SK-MEL-5 (cell line): ENCODE measurements at regions not wholly inside any gene's neighbourhood (a gene's known extent, or its start where the extent isn't known, plus 50 kb on each side); places are given as distances from the start of the nearest gene placed in this dataset.
A peak's percentile ranks its signal among the peaks of the same experiment; 100 is the strongest.
"Not testable (repeated sequence)": the region's sequence is repeated elsewhere in the genome, so short reads cannot be mapped to it uniquely, and the experiment has no call there.

Experiments used
- DNase-seq: peaks from one replicate; pipeline ENCODE4 v3.0.0-alpha.2; 2016; ENCODE audit warnings: low read depth, low spot score
- in situ Hi-C: cut with HindIII; loops from 2 replicates; pipeline ENCODE4 v1.10.0; 2016; ENCODE audit warnings: low sequenced_read_pairs, high pct_unique_total_duplicates, low pct_unique_long_range_greater_than_20kb

GRCh38 chr10:121368347-121369025 lies 229.8 kb downstream of the FGFR2 start:
- in situ Hi-C loops, result no loop called here
- no peak for DNase-seq

- in situ Hi-C loops, result no loop called here
- no peak for DNase-seq
These were observed 228.6 kb downstream of the FGFR2 start for GRCh38 chr10:121369616-121370015.

GRCh38 chr10:121371836-121372235 lies 226.4 kb downstream of the FGFR2 start:
- DNase-seq, result no peak
- in situ Hi-C loops, result no loop called here

- no peak for DNase-seq
- in situ Hi-C loops, result no loop called here
These were observed 224.8 kb downstream of the FGFR2 start for GRCh38 chr10:121373411-121373810.

- in situ Hi-C loops, result no loop called here
- no peak for DNase-seq
These were observed 224.1 kb downstream of the FGFR2 start for GRCh38 chr10:121374121-121374520.

GRCh38 chr10:121375172-121375571 lies 223.1 kb downstream of the FGFR2 start:
- no peak for DNase-seq
- in situ Hi-C loops, result no loop called here

- no peak for DNase-seq
- in situ Hi-C loops, result no loop called here
These were observed 219.9 kb downstream of the FGFR2 start for GRCh38 chr10:121378251-121378801.

- in situ Hi-C loops, result no loop called here
- no peak for DNase-seq
These were observed 219.2 kb downstream of the FGFR2 start for GRCh38 chr10:121379013-121379412.

- no peak for DNase-seq
- in situ Hi-C loops, result no loop called here
These were observed 218.0 kb downstream of the FGFR2 start for GRCh38 chr10:121380211-121380610.

- in situ Hi-C loops, DNase-seq: not testable (repeated sequence)
These were observed 216.2 kb downstream of the FGFR2 start for GRCh38 chr10:121382029-121382520.

GRCh38 chr10:121385136-121385535 lies 213.1 kb downstream of the FGFR2 start:
- in situ Hi-C loops, result no loop called here
- no peak for DNase-seq

GRCh38 chr10:121392657-121393056 lies 205.6 kb downstream of the FGFR2 start:
- in situ Hi-C loops, result no loop called here
- no peak for DNase-seq

- in situ Hi-C loops, result no loop called here
- DNase-seq, result no peak
These were observed 204.7 kb downstream of the FGFR2 start for GRCh38 chr10:121393522-121393921.

GRCh38 chr10:121400507-121400906 lies 197.7 kb downstream of the FGFR2 start:
- in situ Hi-C loops, result not testable (repeated sequence)

GRCh38 chr10:121403527-121403926 lies 194.7 kb downstream of the FGFR2 start:
- DNase-seq, result no peak
- in situ Hi-C loops, result no loop called here

More at GRCh38 chr10:121400507-121400906, 197.7 kb downstream of the FGFR2 start:
- DNase-seq, result not testable (repeated sequence)

GRCh38 chr10:121404611-121405010 lies 193.6 kb downstream of the FGFR2 start:
- in situ Hi-C loops, result no loop called here
- DNase-seq, result no peak

- DNase-seq, result peak; percentile 74
- in situ Hi-C loops, result no loop called here
These were observed 193.1 kb downstream of the FGFR2 start for GRCh38 chr10:121405096-121405495.

GRCh38 chr10:121405549-121405948 lies 192.7 kb downstream of the FGFR2 start:
- in situ Hi-C loops, result no loop called here

GRCh38 chr10:121405953-121406352 lies 192.3 kb downstream of the FGFR2 start:
- in situ Hi-C loops, result no loop called here
- DNase-seq, result no peak

More at GRCh38 chr10:121405549-121405948, 192.7 kb downstream of the FGFR2 start:
- no peak for DNase-seq
